HUES64 (cell line): ENCODE measurements at regions not wholly inside any gene's neighbourhood (a gene's known extent, or its start where the extent isn't known, plus 50 kb on each side); places are given as distances from the start of the nearest gene placed in this dataset.

ENCODE experiments used
- H3K27ac ChIP-seq: 2 replicates; pipeline ENCODE4 v1.7.0; 2013; ENCODE audit warnings: low read depth, low read length, inconsistent platforms
- H3K27me3 ChIP-seq: 2 replicates; pipeline ENCODE4 v1.6.1; 2013; ENCODE audit warnings: mild to moderate bottlenecking, low read length; ENCODE audit not compliant: insufficient read depth
- H3K36me3 ChIP-seq: 2 replicates; pipeline ENCODE4 v1.6.1; 2013; ENCODE audit warnings: mild to moderate bottlenecking, low read length; ENCODE audit not compliant: insufficient read depth
- H3K4me1 ChIP-seq: 2 replicates; pipeline ENCODE4 v1.6.1; 2013; ENCODE audit warnings: mild to moderate bottlenecking, low read length, moderate library complexity; ENCODE audit not compliant: insufficient read depth
- H3K4me3 ChIP-seq: 2 replicates; pipeline ENCODE4 v1.5.1; 2013; ENCODE audit warnings: mild to moderate bottlenecking, low read length, moderate library complexity
- H3K9ac ChIP-seq: 2 replicates; pipeline ENCODE4 v1.6.1; 2013; ENCODE audit warnings: mild to moderate bottlenecking, low read depth, low read length
- H3K9me3 ChIP-seq: 2 replicates; pipeline ENCODE4 v1.6.1; 2013; ENCODE audit warnings: low read depth, low read length; ENCODE audit not compliant: insufficient read depth
- WGBS: fragments of 150-250, 120-280 bp; methylation state at CpG from one replicate; pipeline ENCODE4 v1.1.7; 2013; ENCODE audit warnings: missing lambda C conversion rate; 5-methylcytosine and 5-hydroxymethylcytosine counted together

DNA sequence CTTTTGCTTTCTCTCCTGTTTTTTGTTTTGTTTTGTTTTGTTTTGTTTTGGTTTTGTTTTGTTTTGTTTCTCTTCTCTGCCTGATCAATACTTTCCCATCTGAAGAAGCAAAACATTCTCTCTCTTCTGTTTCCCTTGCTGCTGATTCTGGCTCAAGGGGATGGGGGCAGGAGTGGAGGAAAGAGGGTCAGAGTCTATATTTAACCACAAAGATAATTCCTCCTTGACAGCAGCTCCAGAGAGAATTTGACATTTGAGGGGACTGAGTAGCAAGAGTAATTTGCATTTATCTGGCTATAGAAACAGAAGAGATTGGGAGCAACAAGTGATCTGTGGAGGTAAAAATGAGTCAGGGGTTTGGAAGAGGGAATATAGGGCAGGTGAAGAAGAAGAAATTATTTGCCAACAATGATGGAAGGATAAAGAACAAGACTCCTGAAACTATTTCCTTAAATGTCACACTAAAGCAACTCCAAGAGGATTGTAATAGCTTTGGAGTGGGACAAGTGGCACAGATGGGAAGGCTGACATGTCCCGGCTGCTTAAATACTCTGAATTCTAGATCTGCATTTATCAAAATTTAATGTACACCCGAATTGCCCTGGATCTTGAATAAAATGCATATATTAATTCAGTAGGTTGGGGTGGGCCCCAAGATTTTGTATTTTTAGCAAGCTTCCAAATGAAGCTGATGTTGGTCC is 349.3 kb upstream of the PLXNA2 start:
- H3K27me3 ChIP-seq, result no peaks in the 10 kb centered on the region
- H3K4me1 ChIP-seq, result no peaks in the 10 kb centered on the region
- no peaks in the 10 kb centered on the region for H3K9me3 ChIP-seq
- H3K9ac ChIP-seq, result no peak overlapping the region
- 100% methylated on average over 2 of the region's 2 CpGs for WGBS
- H3K4me3 ChIP-seq, result no peak overlapping the region
- H3K36me3 ChIP-seq, result no peaks in the 10 kb centered on the region
- no peak overlapping the region for H3K27ac ChIP-seq

DNA sequence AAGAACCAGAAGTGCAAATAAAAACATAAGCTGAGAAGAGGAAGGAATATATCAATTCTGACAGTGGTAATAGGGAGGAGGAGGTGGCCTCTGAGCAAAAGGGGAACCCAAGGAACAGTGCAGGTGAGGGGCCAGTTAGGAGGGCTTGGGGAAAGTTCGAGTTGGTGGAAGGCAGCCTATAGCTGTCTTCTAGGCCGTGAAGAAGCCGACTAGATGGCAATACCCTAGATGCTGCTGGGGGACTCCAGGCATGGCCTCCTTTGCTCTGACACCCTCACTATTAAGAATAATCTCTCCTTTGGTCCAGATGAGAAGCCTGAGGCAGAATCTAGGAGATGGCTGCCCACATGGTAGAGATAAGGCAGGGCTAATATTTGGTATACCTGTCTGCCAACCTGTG is 351.1 kb upstream of the PLXNA2 start:
- Histone ChIP-seq H3K4me1 (peaks cover 15% of the 10 kb centered on the region), H3K9ac (no peak overlapping the region), H3K36me3 (no peaks in the 10 kb centered on the region), H3K27ac (no peak overlapping the region), H3K4me3 (no peak overlapping the region), H3K27me3 (no peaks in the 10 kb centered on the region), H3K9me3 (no peaks in the 10 kb centered on the region)
- 98% methylated on average over 3 of the region's 3 CpGs for WGBS

DNA sequence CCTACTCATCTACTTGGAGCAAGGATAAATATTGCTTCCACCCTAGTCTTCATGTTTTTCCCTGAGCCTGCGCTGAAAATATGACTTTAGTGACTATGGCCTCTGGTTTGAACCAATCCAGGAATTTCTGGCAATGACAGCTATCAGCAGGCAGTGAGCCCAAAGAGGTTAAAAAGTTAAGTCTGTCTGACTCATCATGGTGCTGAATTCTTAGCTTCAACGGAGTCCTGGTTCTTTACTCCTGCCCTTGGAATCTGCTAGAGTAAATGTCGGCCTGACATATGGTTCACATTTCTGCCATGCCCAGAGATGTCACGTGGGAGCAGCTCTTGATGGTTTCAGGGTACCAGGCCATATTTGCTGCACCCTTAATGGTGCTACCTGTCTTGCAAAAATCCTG is 351.6 kb upstream of the PLXNA2 start:
- H3K4me3 ChIP-seq, result no peak overlapping the region
- H3K36me3 ChIP-seq, result no peaks in the 10 kb centered on the region
- 78% methylated on average over 4 of the region's 4 CpGs for WGBS
- no peaks in the 10 kb centered on the region for H3K27me3 ChIP-seq
- H3K27ac ChIP-seq, result no peak overlapping the region
- no peaks in the 10 kb centered on the region for H3K9me3 ChIP-seq
- peaks cover 20% of the 10 kb centered on the region for H3K4me1 ChIP-seq
- no peak overlapping the region for H3K9ac ChIP-seq

DNA sequence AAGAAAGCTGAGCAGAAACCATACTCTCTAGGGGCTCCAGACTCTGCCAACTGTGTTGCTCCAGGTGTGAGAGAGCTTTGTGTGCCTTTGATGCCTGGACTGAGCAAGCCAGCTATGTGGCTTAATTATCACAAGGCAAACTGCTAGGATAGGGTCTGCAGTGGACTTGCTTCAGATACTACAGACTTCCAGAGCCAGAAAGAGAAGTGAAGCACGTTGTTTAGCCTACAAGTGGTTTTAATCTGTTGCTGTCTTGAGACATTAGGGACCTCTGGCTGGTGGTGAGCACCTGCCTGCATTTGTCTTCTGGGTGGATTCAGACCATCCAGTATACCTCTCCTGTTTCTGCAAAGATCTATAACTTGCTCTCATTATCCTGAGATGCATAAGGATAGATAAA is 353.4 kb upstream of the PLXNA2 start:
- H3K9ac ChIP-seq, result no peak overlapping the region
- H3K27me3 ChIP-seq, result no peaks in the 10 kb centered on the region
- 85% methylated on average over 1 of the region's 1 CpG for WGBS
- no peak overlapping the region for H3K27ac ChIP-seq
- H3K4me3 ChIP-seq, result no peak overlapping the region
- H3K9me3 ChIP-seq, result no peaks in the 10 kb centered on the region
- H3K36me3 ChIP-seq, result no peaks in the 10 kb centered on the region
- peaks cover 37% of the 10 kb centered on the region for H3K4me1 ChIP-seq

DNA sequence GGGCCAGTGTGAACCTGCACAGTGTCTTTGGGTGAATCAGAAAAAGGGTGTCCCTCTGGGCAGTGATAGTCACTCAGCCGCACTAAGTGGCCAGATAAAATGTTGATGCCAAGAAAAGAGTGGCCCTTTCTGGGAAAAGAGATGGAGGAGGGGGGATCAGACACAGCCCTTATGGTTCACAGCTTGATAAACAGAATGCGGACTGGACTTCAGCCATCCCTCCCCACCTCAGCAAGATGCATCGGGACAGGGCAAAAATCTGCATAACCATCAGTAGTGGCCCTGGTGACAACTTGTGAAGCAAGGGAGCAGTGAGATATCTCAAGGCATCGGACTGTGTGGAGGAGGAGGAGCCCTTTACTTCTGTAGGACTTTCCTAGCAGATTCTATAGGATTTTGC is 353.8 kb upstream of the PLXNA2 start:
- Histone ChIP-seq H3K9ac (no peak overlapping the region), H3K36me3 (no peaks in the 10 kb centered on the region), H3K27ac (no peak overlapping the region), H3K4me3 (no peak overlapping the region), H3K4me1 (peaks cover 37% of the 10 kb centered on the region), H3K9me3 (no peaks in the 10 kb centered on the region), H3K27me3 (no peaks in the 10 kb centered on the region)
- 90% methylated on average over 4 of the region's 4 CpGs for WGBS

DNA sequence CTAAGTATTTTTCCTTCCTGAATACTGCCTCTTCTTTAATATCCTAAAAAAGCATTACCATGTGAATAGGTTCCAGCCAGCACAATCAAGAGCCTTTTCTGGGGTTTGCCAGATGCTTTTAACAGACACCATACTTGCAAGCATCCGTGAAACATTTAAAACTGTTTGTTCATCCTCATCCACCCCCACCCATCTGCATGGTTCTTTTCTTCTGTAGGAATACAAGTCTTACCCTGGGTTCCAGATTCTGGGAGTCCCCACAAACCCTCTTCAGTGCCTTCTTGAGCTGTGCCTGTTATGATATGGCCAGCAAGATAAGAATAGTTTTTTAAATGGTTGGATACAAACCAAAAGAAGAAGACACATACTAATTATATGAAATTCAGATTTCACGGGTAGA is 354.9 kb upstream of the PLXNA2 start:
- Histone ChIP-seq H3K36me3 (no peaks in the 10 kb centered on the region), H3K27ac (no peak overlapping the region), H3K9me3 (no peaks in the 10 kb centered on the region), H3K4me3 (no peak overlapping the region), H3K4me1 (peaks cover 37% of the 10 kb centered on the region), H3K9ac (no peak overlapping the region), H3K27me3 (no peaks in the 10 kb centered on the region)
- 77% methylated on average over 2 of the region's 2 CpGs for WGBS

DNA sequence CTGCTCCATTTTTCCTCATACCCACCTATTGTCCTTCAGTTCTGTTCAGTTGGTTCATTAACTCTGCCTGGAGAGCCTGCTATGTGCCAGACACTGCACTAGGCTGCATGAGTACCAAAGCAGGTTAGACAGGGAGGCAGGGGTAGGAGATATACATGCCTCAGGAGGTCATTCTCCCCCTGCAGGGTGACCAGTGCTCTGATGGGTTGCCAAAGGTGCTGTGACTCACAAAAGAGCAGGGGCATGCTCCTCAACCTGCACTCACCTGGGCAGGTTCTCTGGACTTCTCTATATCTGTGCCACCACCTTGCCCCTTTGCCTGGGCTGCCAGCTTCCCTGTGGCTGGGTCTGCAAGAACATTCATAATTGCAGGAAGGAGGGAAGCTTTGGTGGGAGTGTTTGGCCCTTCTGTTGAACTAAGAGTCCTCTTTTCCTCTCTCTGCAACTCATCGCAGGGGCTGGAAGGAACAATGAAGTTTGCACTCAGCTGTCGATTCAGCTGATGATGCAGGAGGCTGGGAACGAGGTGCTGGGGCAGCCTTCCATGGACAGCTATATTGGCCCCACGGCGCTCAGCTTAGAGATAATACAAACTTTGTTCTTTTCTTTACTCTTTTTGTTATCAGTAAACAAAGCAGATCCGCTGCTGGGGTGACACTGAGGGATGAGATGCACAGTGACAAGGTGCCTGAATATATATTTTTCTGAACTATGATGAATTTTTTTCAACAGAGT is 356.4 kb upstream of the PLXNA2 start:
- no peak overlapping the region for H3K4me3 ChIP-seq
- no peaks in the 10 kb centered on the region for H3K27me3 ChIP-seq
- no peak overlapping the region for H3K9ac ChIP-seq
- WGBS, result 75% methylated on average over 5 of the region's 6 CpGs
- no peaks in the 10 kb centered on the region for H3K36me3 ChIP-seq
- H3K9me3 ChIP-seq, result no peaks in the 10 kb centered on the region
- H3K27ac ChIP-seq, result no peak overlapping the region
- peaks cover 37% of the 10 kb centered on the region for H3K4me1 ChIP-seq

DNA sequence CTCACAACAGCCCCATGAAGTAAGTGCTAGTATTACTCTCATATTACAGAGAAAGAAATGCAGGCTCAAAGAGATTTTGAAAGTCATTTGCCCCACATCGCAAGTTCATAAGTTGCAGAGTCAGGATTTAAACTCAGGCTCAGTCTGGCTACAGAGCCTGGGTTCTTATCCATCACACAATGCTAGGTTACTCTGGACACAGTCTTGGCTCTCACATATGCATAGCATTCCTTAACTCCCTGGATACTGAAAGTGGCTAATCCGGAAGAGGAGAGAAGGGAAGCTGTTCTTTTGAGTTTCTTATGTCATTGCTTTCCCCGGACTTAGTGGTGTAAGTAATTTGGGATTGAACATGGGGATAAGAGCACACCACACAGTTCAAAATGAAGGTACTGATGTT is 357.4 kb upstream of the PLXNA2 start:
- H3K36me3 ChIP-seq, result no peaks in the 10 kb centered on the region

DNA sequence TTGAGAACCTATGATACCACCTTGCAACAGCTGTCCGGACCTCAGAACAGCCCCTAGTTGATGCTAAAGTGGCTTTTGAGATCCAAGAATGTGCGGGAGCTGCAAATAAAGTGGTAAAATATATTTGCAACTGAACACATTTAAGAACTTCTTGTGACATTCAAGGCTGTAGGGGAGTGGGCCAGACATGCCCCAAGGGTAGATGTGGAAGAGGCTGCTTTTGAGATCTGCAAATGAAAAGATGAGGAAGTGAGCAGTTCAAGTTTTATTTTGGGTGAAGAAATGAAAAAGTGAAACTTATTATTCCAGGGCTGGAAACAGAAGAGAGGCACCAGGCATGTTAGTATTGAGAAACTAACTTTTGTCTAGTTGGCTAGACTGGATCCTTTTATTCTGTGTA is 359.5 kb upstream of the PLXNA2 start:
- Histone ChIP-seq H3K27me3 (no peaks in the 10 kb centered on the region), H3K36me3 (no peaks in the 10 kb centered on the region), H3K9me3 (no peaks in the 10 kb centered on the region), H3K27ac (no peak overlapping the region), H3K4me3 (no peak overlapping the region), H3K4me1 (peaks cover 37% of the 10 kb centered on the region), H3K9ac (no peak overlapping the region)
- WGBS, result 94% methylated on average over 2 of the region's 2 CpGs

More for the DNA sequence above, 357.4 kb upstream of the PLXNA2 start:
- H3K27me3 ChIP-seq, result no peaks in the 10 kb centered on the region
- 81% methylated on average over 3 of the region's 3 CpGs for WGBS
- no peak overlapping the region for H3K9ac ChIP-seq
- H3K9me3 ChIP-seq, result no peaks in the 10 kb centered on the region
- peaks cover 37% of the 10 kb centered on the region for H3K4me1 ChIP-seq
- no peak overlapping the region for H3K4me3 ChIP-seq
- H3K27ac ChIP-seq, result no peak overlapping the region

DNA sequence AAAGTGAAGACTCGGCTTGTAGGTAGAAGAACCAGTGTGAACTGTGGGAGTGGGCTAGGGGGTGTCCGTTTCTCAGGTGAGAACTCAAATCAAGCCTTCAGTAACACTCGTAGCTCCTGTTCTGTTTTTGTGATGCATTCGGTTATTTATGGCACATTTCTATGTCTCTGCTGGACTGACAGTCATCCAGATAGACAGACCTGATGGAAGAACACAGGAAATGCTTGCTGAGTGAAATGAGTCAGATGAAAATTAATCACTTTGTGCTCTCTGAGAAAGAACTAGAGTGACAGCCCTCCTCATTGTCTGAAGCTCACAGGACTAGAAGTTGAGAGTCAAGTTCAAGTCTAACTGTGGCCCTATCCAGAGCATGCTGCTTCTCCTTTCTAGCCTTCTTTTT is 360.1 kb upstream of the PLXNA2 start:
- H3K4me1 ChIP-seq, result peaks cover 31% of the 10 kb centered on the region
- H3K27me3 ChIP-seq, result no peaks in the 10 kb centered on the region
- H3K36me3 ChIP-seq, result no peaks in the 10 kb centered on the region
- H3K4me3 ChIP-seq, result no peak overlapping the region
- WGBS, result 73% methylated on average over 4 of the region's 4 CpGs
- H3K9ac ChIP-seq, result no peak overlapping the region
- H3K9me3 ChIP-seq, result no peaks in the 10 kb centered on the region
- H3K27ac ChIP-seq, result no peak overlapping the region

DNA sequence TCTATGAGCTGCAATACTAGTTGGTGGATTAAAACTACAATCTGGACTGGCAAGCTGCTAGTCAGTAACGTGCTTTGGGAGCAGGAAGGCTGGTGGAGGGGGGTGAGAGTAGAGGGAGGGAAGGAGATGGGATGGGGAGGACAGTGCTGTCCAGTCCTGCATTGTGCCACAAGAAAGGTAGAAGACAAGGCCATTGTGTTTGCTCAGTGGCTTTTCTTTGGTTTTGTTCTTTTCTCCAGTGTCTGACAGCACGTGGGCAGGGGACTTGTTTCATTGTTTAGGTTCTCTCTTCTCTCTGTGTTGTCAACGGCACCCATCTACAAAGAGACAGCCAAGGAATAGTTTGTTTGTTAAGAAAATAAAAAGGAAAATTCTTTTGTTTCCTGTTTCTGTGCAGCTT is 362.8 kb upstream of the PLXNA2 start:
- H3K9ac ChIP-seq, result no peak overlapping the region
- no peaks in the 10 kb centered on the region for H3K27me3 ChIP-seq
- H3K36me3 ChIP-seq, result no peaks in the 10 kb centered on the region
- 91% methylated on average over 2 of the region's 3 CpGs for WGBS
- H3K9me3 ChIP-seq, result no peaks in the 10 kb centered on the region
- no peak overlapping the region for H3K27ac ChIP-seq
- H3K4me3 ChIP-seq, result no peak overlapping the region
- H3K4me1 ChIP-seq, result peaks cover 4% of the 10 kb centered on the region
